ENCODE measurements at regions not wholly inside any gene's neighbourhood (a gene's known extent, or its start where the extent isn't known, plus 50 kb on each side); places are given as distances from the start of the nearest gene placed in this dataset.

DNA sequence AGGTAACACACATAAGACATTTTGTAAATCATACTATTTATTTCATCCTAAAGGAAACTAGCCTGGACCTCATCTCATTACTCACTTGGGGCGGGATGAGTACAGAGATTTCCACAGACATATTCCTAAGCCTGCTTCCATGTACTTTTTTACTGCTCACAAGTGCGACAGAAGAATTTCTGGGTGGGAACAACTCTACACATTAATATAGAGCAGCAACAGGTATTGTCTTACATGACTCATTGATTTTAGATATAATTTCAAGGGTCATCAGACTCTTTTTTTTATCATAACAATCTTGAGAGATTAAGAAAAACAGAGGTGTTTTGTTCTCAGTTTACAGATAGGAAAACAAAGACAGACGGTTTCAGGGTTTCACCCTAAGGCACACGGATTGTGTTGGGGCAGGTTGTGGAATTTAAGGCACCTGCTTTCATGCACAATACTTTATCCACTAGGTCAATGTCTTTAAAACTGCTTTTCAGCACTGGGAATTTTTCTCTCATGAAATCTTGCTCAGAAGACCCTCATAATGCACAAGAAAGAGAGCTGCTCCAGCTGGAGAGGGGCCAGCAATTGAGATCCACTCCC, 186.7 kb upstream of the CDIN1 start:
- no peak for TF ChIP-seq CTCF (conservative IDR thresholded peaks at IDR 0.05)
- TF ChIP-seq EZH2 (IDR thresholded peaks at IDR 0.05; ENCODE audit: low read depth): no peak

All from PC-9 (cell line).